ENCODE measurements at regions not wholly inside any gene's neighbourhood (a gene's known extent, or its start where the extent isn't known, plus 50 kb on each side); places are given as distances from the start of the nearest gene placed in this dataset.

DNA sequence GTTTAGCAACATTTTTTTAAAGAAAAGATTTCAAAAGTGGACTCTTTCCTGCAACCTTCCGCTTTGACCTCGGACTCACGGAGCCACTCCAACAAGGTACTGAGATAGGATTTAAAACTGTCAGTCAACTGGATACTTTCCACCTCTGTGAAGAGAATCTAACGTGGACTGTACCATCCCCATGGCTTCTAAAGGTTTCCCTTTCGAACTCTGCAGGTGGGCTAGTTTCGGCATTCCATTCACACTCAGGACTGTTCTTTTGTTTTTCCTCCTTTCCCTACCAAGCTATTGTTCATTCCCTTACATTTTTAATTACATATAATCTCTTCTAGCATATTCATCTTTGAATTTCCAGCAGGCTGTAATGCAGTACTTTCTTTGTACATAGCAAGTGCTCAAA, 88.5 kb upstream of the AKIP1 start:
- intact Hi-C loops (cut with micrococcal nuclease): no loop called here

DNA sequence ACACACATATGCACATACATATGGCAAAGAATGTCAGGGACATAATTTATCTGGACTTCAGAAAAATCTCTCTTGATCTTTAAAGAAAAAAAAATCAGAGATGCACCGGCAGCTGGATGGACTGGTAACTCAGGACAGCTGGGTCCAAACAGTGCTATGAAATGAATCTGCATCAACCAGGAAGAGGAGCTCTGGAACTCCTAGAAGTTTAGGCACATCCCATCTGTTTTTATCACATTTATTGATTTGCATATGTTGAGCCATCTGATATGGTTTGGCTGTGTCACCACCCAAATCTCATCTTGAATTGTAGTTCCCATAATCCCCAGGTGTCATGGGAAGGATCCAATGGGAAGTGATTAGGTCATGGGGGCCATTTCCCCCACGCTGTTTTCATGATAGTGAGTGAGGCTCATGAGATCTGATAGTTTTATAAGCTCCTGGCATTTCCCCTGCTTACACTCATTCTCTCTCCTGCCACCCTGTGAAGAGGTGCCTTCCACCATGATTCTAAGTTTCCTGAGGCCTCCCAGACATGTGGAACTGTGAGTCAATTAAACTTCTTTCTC, 87.7 kb upstream of the AKIP1 start:
- intact Hi-C loops (cut with micrococcal nuclease): no loop called here

DNA sequence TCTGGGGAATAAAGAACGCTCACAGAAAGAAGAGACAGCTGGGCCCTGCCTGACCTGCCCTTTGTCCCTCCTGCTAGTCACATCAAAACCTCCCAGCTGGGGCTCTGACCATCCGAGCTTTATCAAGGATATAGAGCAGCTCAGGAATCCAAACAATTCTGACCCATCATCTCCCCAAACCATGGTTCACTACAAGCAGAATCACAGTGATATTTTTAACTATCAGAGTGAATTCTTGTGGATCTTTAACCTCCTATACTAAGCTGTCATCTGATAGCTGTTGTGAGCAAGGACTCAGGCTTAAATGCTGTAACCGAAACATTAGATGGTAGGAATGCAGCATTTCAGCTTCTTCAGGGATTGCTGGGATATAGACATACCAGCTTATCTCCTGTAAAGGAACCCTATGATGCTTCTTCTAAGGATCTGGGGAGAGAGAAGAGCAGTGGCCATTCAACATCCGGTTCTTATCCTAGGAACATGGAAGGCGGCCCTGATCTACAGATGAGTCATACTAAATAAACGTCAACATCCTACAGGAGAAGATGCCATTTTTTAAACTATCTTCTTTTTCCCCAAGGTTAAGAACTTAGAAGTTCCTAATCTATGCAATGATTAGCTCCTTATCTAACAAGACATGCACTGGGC, 84.7 kb upstream of the AKIP1 start:
- intact Hi-C loops (cut with micrococcal nuclease): no loop called here

DNA sequence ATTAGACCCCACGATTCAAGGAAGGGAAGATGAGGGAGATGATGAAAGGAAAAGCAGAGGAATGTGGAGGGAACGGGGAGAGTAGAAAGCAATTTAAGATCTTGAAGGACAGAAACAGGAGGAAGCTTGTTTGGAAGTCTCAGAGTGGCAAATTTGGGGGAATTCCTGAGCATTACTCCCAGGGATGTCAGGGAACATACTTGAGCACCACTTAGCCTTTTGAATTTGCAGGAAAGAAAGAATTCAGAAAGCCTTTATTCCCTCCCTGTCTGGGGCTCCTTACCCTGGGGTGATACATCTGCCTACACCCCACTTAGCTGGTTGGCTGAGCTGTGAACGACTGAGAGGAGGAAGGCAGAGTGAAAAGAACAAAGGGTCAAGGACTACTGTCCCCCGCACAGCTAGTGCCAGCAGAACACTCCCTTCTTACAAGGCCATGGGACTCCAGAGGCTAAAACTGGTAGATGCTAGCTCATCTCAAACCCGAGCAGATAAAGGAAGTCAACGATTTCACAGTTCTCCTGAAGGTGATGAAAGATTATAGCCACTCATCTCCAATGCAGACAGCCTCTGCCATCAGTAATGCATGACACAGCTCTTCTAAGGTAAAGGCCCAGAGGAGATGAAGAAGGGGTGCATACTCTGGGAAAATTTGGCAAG, 84.0 kb upstream of the AKIP1 start:
- intact Hi-C loops (cut with micrococcal nuclease): no loop called here

DNA sequence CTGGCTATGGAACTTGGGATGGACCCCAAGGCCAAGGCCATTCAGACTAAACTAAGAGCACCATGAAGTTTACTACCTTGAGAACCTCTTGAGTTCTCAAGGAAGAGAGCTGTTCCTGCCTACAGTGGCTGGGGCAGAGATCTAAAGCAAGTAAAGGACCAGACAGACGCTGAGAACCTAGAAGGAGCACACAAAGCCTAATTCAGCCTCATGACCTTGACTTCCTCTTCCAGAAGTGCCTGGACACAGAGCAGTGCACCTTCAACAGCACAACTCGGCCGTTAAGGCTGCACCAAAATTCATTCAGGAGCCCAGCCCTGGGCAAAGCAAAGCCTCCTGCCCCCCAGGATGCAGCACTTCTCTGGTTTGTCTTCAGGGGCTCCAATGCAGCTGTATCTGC, 82.9 kb upstream of the AKIP1 start:
- intact Hi-C loops (cut with micrococcal nuclease): no loop called here

DNA sequence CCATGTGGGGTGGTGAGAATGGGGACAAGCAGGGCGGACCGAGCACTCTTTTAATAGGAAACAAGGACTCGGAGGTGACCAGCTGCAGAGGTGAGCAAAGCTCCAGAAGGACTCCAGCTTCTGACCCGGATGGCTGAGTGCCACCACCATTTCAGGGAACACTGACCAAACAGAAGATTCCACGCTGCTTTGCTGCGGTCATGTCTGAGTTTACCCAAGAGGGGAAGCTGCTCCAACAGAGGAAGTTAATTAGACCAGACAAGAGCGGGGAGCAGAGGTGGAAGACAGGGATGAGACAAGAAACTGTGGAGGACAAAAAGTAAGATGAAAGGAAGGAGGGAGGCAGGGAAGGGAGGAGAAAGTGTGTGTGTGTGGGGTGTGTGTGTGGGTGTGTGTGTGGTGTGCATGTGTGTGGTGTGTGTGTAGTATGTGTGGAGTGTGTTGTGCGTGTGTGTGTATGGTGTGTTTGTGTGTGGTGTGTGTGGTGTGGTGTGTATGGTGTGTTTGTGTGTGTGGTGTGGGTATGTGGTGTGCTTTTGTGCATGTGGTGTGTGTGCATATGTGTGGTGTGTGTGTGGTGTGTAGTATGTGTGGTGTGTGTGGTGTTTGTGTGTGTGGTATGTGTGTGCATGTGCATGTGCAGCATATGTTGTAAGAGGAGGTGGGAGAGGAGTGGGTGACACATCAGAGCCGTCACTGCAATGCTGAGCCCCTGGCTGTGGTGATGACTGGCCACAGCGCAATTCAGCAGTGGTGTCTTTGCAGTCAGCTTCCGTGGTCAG, 82.2 kb upstream of the AKIP1 start:
- intact Hi-C loops (cut with micrococcal nuclease): no loop called here

DNA sequence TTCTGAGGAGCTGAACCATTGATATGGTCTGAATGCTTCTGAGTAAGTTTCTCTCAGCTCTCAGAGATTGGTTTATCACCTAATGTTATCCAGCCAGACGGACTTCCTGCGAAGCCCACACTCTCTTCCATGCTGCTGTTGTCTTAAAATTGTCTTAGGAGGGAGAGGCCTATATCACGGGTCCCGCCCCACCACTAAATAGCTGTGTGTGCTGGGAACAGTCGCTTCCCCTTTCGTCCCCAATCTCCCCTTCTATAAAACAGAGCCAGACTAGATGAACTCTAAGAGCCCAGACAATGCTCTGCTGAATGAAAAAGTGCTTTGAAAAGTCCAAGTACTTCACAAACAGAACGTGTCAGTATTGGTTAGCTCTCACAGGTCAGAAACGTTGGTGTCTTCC, 81.4 kb upstream of the AKIP1 start:
- intact Hi-C loops (cut with micrococcal nuclease): no loop called here

DNA sequence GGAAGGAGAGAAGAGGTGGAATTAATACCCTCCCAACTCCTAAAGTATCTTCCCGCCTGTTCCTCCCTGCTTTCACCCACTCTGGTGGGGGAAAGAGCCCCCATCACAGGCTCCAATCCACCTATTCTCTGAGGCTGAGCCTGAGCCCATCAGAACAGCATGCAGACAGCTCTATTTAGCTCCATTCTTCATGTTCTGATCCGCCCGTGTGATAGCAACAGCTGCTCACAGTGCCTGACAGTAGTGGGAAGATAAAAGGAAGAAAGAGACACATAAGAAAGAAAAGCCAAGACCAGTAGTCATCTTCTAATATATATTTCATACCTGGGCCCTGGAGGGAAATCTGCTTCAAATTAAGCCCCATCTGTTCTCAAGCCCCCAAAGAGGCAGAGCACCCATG, 80.3 kb upstream of the AKIP1 start:
- intact Hi-C loops (cut with micrococcal nuclease): no loop called here

DNA sequence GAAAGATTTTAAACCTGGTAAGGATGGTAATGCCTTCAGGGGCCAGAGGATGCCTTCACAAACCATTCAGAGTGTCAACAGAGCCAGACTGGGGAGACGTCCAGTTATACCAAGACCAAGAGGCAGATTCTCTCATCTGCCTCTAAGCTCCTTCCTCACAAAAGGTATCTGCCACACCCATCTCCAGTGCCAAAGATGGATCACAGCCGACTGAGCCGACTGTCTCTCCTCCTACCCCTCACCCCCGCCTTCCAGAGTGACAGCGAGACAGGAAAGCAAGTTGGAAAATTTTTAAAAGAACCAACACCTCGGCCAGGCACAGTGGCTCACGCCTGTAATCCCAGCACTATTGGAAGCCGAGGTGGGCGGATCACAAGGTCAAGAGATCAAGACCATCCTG, 79.1 kb upstream of the AKIP1 start:
- intact Hi-C loops (cut with micrococcal nuclease): no loop called here

DNA sequence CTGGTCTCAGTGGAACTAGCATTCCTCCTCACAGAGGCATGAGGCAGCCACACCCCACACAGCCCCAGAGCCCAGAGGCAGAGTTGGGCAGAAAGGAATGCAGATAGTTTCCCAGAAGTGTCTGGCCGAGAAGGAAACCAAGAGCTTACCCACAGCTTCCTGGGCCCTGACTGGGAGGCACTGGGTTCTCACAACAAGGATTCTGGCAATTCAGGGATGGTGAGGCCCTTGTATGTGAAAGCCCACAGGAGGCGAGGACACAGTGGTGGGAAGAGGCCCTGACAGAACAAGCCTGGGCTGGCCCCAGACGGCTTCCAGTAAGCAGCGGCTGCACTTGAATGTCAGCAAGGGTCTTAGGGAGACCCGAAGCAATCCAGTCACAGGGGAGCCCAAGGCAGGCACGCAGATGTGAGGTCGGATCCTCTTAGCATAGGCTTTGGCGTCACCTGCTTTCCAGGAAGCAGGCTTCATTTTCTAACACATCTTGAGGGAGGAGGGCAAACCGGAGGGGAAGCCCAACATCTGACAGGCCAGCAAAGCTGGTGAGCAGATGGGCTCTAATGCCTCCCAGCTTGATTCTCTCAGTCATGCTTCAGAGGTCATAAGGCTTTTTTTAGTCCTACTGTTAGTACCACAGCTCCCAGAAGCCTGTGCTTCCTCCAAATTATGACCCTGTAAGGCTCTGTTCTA, 78.3 kb upstream of the AKIP1 start:
- intact Hi-C loops (cut with micrococcal nuclease): no loop called here

DNA sequence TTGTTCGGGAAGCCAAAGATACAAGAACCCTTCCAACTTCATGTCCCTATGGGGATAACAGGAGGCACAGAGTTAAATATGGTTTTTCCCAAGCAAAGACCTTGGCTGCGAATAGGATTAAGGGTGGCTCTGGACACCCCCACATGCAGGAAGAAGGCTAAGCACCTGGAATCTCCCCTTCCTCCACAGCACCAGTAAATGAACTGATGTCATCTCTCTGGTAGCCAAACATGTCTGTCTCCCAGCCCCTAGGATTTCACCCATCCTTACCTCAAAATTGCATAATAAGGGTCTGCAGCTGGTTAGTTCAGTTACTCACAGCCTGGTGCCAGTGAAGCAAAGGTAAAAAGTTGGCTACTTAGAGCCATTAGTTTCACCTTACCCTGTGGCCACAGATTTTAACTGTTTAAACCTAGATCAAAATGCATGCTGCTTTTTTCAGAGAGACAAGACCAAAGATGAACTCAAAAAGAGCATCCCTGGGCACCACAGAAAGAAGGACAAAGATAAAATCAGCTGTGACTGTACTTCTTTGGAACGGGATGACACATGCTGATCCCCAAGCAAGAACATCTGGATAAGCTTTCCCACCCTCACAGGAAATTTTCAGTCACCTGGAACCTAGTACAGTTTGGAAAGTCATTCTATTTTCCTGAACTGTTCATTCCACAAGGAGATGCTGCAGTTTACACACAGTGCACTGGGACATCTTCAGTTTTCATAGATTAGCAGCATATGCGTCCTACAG, 77.2 kb upstream of the AKIP1 start:
- intact Hi-C loops (cut with micrococcal nuclease): no loop called here

DNA sequence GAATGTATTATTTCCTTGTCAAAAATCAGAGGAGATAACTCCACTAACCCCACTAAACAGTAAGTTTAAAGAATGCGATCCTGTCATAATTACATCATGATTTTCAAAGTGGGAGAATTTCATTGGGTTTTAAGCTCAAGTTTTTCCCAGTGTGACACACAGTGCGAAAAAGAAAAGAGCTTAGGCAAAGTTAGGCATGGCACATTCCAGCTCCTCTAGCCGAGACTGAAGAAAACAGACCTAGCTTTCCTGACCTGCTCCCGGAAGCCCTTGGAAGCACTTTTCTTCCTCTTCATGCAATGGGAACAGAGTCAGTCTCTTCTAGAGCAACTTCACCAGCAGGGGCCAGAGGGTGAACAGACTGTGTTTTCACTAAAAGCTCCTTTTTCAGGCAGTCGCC, 76.6 kb upstream of the AKIP1 start:
- intact Hi-C loops (cut with micrococcal nuclease): no loop called here

DNA sequence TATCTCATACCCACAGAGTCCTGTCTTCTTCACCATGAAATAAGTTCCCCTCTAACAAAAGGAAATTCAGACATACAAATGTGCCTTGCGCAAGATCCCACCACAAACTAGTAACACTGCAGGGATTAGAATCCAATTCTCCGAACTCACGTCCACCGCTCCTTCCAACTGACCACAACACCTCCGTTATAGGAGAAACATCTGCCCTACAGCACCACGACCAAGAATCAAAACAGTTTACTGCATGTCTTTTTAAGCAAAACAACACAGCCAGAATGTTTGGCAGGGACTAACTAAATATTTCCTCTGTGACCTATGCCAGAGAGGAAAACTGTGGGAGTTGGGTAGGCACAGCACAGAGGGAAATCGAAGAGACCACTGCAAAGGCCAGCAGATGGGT, 72.7 kb upstream of the AKIP1 start:
- intact Hi-C loops (cut with micrococcal nuclease): no loop called here

DNA sequence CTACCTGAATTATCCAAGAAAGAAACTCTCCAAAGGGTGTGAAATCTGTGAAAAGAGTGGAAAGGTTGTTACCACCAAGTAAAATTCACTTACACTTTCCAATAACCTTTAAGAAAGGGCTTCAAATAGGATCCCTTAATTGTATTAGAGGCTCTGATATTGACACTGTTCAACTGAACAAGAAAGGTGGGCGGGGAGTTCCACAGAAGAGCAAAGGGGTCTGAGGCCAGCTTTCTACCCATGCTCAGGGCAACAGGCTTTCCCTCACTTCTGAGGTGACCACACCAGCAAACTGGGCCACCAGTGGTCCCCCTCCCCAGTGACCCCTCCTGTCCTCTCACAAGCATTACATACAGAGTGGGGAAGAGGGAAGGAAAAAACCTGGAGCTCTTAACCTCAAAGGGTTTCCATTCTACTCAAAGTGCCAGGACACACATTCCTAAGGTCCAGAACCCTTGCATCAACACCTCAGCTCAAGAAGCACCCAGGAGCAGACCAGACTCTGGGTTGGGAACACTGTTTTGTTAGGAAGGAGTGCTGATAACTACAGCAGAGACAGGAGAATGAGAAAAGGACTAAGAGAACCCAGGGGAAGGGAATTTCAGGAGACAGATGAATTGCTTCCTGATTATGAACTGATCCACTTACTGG, 71.6 kb upstream of the AKIP1 start:
- intact Hi-C loops (cut with micrococcal nuclease): no loop called here

DNA sequence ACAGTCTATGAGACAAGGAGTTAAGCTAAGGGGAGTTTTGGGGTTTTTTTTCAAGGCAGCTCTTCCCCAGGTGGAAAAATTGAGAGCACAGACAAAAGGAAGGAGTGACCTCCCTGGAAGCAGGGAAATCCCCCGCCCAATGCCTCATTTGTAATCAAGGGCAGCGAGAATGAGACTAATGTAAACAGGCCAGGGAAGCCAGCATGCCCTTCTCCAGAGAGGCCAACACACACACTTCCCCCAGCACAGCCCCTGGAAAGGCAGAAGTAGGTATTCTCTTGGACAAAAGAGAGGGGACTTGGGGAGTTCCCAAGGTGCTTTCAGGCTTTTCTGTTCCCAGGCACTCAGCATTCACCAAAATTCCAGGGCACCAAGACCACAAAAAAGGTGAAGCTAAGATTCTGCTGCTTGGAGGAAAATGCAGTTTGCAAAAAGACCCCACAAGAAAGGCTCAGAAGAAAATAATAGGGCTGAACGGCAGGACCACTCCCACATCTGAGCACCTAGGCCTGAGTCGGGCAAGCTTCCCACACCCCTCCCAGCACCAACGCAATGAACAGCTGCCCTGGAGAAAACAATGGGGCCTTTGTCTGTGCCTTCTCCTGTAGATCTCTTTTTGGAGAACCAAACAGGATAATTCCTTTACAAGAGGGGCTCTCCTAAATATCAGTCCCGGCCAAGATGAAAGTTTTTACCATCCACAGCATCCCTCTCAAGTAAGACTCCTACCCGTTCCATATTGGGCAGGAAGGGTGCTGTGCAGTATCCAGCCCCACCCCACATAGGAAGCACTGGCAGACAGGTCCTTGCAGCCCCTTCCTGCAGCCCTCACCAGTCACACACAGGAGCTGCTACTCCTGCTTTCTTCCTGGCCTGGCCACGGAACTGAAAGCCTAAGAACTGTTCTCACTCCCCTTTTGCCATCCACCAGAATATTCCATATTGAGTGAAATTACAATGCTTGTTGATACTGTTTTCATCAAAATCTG, 70.7 kb upstream of the AKIP1 start:
- intact Hi-C loops (cut with micrococcal nuclease): no loop called here

DNA sequence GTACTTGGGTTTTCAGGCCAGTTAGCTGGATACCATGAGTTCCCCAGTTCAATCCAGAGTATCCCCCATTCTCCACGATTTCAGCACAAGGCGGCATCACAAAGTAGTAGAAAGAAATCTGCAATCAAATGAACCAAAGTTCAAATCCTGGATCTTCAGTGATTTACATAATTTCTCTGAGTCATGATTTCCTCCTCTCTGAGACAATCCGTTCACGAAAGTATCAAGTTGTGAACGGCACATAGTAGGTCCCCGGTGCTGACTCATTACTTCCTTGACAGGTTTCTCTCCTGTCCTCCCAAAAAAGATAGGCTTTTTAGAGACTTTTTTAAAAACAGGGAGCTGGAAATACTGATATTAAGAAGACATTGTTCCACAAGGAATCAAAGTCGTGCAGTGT, 69.1 kb upstream of the AKIP1 start:
- intact Hi-C loops (cut with micrococcal nuclease): no loop called here

DNA sequence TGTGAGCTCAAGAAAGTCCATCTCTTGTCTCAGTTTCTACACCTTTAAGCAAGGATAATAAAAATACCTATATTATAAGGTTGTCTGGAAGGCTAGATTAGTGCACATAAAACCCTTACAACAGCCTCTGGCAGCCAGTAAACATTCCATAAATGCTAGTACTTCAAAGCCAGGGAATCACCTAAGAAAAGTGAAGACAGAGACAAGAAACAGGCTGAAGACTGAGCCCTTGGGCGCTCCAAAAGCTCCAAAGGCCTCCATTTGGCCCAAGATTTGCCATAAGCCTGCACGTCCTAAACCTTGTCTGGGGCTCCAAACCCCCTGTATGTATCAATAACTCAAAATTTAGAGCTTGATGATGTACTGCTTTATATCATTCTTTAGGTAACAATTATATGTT, 52.2 kb upstream of the AKIP1 start:
- intact Hi-C loops (cut with micrococcal nuclease): no loop called here
